CD4-positive, alpha-beta T cell treated with Interleukin-2 at 100 ng/mL for 4 hours (primary cell): ENCODE measurements at regions not wholly inside any gene's neighbourhood (a gene's known extent, or its start where the extent isn't known, plus 50 kb on each side); places are given as distances from the start of the nearest gene placed in this dataset.
"Not testable (repeated sequence)": the region's sequence is repeated elsewhere in the genome, so short reads cannot be mapped to it uniquely, and the experiment has no call there.

Source experiments
- DNase-seq: peaks from one replicate; pipeline ENCODE4 v3.0.0-alpha.2; 2020; ENCODE audit warnings: low spot score

- not testable (repeated sequence) for DNase-seq
Observed at GRCh38 chr1:56118676-56119075, 460.7 kb downstream of the PLPP3 start.

GRCh38 chr1:56115701-56116100 lies 463.7 kb downstream of the PLPP3 start:
- no peak for DNase-seq

- DNase-seq: no peak
Observed at GRCh38 chr1:56113679-56114078, 465.7 kb downstream of the PLPP3 start.

- no peak for DNase-seq
Observed at GRCh38 chr1:56107275-56107638, 472.1 kb downstream of the PLPP3 start.

GRCh38 chr1:56106531-56107274 lies 472.7 kb downstream of the PLPP3 start:
- no peak for DNase-seq

GRCh38 chr1:56105397-56105796 lies 474.0 kb downstream of the PLPP3 start:
- DNase-seq: no peak

- DNase-seq: no peak
Observed at GRCh38 chr1:56099766-56100265, 479.5 kb downstream of the PLPP3 start.

- no peak for DNase-seq
Observed at GRCh38 chr1:56098946-56099345, 480.4 kb downstream of the PLPP3 start.

- DNase-seq: no peak
Observed at GRCh38 chr1:56097713-56098112, 481.6 kb downstream of the PLPP3 start.

GRCh38 chr1:56095696-56096665 lies 483.4 kb downstream of the PLPP3 start:
- no peak for DNase-seq

GRCh38 chr1:56094168-56094567 lies 485.2 kb downstream of the PLPP3 start:
- no peak for DNase-seq

GRCh38 chr1:56092684-56093570 lies 486.4 kb downstream of the PLPP3 start:
- no peak for DNase-seq

- not testable (repeated sequence) for DNase-seq
Observed at GRCh38 chr1:56089826-56090225, 489.5 kb downstream of the PLPP3 start.

GRCh38 chr1:56084246-56084645 lies 495.1 kb downstream of the PLPP3 start:
- no peak for DNase-seq

- no peak for DNase-seq
Observed at GRCh38 chr1:56081736-56082135, 497.6 kb downstream of the PLPP3 start.

GRCh38 chr1:56081173-56081572 lies 498.2 kb downstream of the PLPP3 start:
- DNase-seq: no peak

GRCh38 chr1:56080123-56080522 lies 499.2 kb downstream of the PLPP3 start:
- DNase-seq: no peak

- DNase-seq: no peak
Observed at GRCh38 chr1:56079391-56079790, 500.0 kb downstream of the PLPP3 start.

GRCh38 chr1:56077206-56077605 lies 502.2 kb downstream of the PLPP3 start:
- no peak for DNase-seq

- no peak for DNase-seq
Observed at GRCh38 chr1:56074007-56074651, 505.2 kb downstream of the PLPP3 start.

- DNase-seq: no peak
Observed at GRCh38 chr1:56073614-56074006, 505.8 kb downstream of the PLPP3 start.
